ENCODE measurements at regions not wholly inside any gene's neighbourhood (a gene's known extent, or its start where the extent isn't known, plus 50 kb on each side); places are given as distances from the start of the nearest gene placed in this dataset.

DNA sequence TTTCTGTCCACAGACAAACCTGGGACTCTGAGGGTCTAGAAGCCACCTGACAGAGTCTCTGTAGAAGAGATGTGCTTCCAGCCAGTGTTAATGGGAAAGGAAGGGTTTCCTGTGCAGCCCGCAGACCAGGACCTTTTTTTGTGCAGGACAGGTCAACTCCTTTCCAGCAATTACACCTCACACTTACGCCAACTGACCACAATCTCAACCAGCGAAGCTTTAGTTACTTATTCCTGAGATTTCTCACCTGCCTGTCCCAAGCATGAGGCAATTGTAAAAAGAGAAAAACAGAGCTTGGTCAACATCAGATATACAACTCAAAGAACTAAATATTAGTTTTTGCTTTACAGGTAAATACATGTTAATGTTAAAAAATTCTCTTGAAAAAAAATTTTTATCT lies 393.8 kb upstream of the ID4 start:
- no peaks in the 10 kb centered on the region for H3K9me3 ChIP-seq (ENCODE audit: control insufficient read depth, low read length, poor library complexity, severe bottlenecking)
- no peaks in the 10 kb centered on the region for H3K27me3 Mint-ChIP-seq
- no peak overlapping the region for H3K4me3 Mint-ChIP-seq
- no peaks in the 10 kb centered on the region for H3K4me1 Mint-ChIP-seq
- DNase-seq (no peak), ATAC-seq (no peak)
- H3K27ac Mint-ChIP-seq = no peak overlapping the region
- no peaks in the 10 kb centered on the region for H3K36me3 Mint-ChIP-seq (ENCODE audit: low read depth)

DNA sequence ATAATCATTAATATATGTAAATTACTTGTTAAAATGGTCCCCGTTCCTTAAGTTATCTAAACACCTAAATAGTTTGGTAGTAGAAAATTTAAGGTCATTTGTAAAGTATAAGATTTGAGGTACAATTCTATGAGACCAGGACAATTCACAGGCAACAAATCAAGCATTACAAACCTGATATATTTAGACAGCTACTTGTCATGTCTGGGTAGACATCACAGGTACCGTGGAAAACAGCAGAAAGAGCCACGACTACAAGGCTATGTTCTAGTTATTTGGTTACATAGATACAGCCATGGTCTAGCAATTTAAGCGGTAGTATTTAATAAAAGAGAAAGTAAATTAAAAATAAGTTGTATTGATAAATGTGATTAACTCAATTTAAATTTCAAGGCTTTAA lies 393.1 kb upstream of the ID4 start:
- Mint-ChIP-seq H3K36me3 (ENCODE audit: low read depth) (no peaks in the 10 kb centered on the region), H3K4me3 (no peak overlapping the region), H3K4me1 (no peaks in the 10 kb centered on the region), H3K27me3 (no peaks in the 10 kb centered on the region), H3K27ac (no peak overlapping the region)
- H3K9me3 ChIP-seq (ENCODE audit: control insufficient read depth, low read length, poor library complexity, severe bottlenecking) = no peaks in the 10 kb centered on the region
- ATAC-seq (no peak), DNase-seq (no peak)

DNA sequence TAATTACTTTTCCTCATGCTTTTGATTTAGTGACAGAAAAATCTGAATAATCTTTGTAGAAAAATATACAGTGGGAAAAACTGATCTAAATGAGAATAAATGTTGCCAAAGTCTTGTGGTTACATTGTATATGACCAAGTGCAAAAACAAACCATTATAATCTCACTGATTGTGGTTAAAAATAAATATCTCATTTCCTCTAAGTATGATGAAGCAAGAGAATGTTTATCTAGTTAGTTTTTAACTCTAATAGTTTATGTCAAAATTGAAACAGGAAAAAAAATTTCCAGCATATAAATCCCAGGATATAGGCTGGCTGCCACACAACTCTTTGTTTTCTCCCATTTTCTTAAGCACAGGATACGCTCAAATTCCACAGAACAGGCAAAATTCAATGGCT lies 392.7 kb upstream of the ID4 start:
- no peaks in the 10 kb centered on the region for H3K9me3 ChIP-seq (ENCODE audit: control insufficient read depth, low read length, poor library complexity, severe bottlenecking)
- DNase-seq (no peak), ATAC-seq (no peak)
- Mint-ChIP-seq H3K27ac (no peak overlapping the region), H3K4me3 (no peak overlapping the region), H3K4me1 (no peaks in the 10 kb centered on the region), H3K27me3 (no peaks in the 10 kb centered on the region), H3K36me3 (ENCODE audit: low read depth) (no peaks in the 10 kb centered on the region)

DNA sequence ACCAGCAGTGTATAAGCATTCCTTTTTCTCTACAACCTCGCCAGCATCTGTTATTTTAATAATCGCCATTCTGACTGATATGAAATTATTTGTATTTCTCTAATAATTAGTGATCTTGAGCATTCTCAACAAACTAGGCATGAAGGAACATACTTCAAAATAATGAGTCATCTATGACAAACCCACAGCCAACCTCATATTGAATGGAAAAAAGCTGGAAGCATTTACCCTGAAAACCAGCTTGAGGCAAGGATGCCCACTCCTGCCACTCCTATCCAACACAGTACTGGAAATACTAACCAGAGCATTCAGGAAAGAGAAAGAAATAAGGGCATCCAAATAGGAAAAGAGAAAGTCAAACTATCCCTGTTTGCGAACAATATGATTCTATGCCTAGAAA lies 390.6 kb upstream of the ID4 start:
- ATAC-seq = no peak

DNA sequence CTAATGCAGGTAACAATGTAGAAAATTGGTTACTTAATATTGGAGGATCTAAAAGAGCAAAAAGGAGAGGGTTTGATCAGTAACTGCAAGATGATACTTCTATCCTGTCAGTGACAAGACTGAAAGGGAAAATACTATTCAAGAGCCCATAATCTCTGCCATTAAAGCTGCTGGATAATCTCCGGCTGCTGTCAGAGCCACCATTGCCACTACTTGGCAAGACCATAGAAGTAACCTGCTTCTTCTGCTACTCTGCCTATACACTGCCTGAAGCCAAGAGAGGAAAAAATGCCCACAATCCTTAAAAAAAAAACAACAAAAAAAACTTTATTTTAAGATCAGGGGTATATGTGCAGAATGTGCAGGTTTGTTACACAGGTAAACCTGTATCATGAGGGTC lies 386.5 kb upstream of the ID4 start:
- H3K27me3 Mint-ChIP-seq = no peaks in the 10 kb centered on the region
- H3K4me3 Mint-ChIP-seq = no peak overlapping the region
- no peaks in the 10 kb centered on the region for H3K36me3 Mint-ChIP-seq (ENCODE audit: low read depth)
- ATAC-seq (no peak), DNase-seq (no peak)
- H3K4me1 Mint-ChIP-seq = no peaks in the 10 kb centered on the region
- no peak overlapping the region for H3K27ac Mint-ChIP-seq
- H3K9me3 ChIP-seq (ENCODE audit: control insufficient read depth, low read length, poor library complexity, severe bottlenecking) = no peaks in the 10 kb centered on the region

More for the DNA sequence above, 390.6 kb upstream of the ID4 start:
- no peak overlapping the region for H3K27ac Mint-ChIP-seq
- H3K27me3 Mint-ChIP-seq = no peaks in the 10 kb centered on the region
- no peak for DNase-seq
- no peaks in the 10 kb centered on the region for H3K36me3 Mint-ChIP-seq (ENCODE audit: low read depth)
- no peaks in the 10 kb centered on the region for H3K4me1 Mint-ChIP-seq
- no peaks in the 10 kb centered on the region for H3K9me3 ChIP-seq (ENCODE audit: control insufficient read depth, low read length, poor library complexity, severe bottlenecking)
- no peak overlapping the region for H3K4me3 Mint-ChIP-seq

DNA sequence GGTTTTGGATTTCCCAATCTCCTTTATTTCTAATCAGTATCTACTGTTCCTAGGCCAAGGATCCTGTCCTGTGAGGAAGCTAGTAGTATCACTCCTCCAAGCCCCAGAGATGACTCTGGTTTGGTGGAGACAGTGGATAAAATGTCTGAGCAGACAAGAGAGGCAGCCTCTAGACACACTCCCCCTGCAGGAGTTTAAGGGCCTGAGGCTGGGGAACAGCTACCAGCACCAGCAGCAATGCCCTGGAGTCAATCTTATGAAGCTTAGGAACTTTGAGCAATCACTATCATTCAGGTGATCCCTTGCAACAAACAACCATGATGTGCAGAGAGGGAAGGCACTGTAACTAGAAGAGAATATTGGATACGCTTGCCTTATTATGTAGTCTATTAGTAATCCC lies 384.7 kb upstream of the ID4 start:
- DNase-seq (no peak), ATAC-seq (no peak)
- Mint-ChIP-seq H3K36me3 (ENCODE audit: low read depth) (no peaks in the 10 kb centered on the region), H3K4me1 (no peaks in the 10 kb centered on the region), H3K4me3 (no peak overlapping the region), H3K27ac (no peak overlapping the region), H3K27me3 (no peaks in the 10 kb centered on the region)
- no peaks in the 10 kb centered on the region for H3K9me3 ChIP-seq (ENCODE audit: control insufficient read depth, low read length, poor library complexity, severe bottlenecking)

DNA sequence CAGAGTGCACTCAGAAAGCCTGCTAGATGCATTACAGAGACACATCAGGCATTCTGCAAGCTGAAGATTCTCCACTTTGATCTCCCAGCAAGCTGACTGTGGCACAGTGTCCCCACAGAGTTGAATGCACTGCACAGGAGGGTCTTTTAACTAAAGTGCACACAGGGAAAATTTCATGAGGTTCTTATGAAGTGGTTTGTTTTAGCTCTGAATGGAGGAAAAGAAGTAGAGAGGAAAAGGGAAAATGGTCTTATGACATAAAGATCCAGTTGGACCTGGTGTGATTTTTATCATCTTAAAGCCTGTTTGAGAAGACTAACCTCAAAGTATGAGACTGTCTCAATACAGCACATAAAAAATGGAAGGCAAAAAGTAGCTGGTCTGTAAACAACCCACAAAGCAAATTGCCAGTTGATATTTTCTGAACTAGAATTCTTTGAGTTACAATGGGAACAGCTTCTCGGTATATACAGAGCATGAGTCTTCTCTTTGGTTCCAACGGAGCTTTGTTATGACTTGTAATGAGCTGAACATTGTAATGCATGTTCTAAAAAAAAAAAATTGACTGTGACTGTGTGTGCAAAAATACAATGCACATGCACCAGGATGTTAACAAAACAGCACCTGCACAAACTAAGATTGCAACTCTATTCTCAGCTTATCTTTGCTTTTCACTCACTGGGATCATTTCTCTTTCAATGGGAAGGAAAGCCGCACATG lies 383.0 kb upstream of the ID4 start:
- no peaks in the 10 kb centered on the region for H3K4me1 Mint-ChIP-seq
- no peaks in the 10 kb centered on the region for H3K9me3 ChIP-seq (ENCODE audit: control insufficient read depth, low read length, poor library complexity, severe bottlenecking)
- H3K27ac Mint-ChIP-seq = no peak overlapping the region
- ATAC-seq = no peak
- no peaks in the 10 kb centered on the region for H3K36me3 Mint-ChIP-seq (ENCODE audit: low read depth)
- H3K27me3 Mint-ChIP-seq = no peaks in the 10 kb centered on the region
- no peak for DNase-seq
- H3K4me3 Mint-ChIP-seq = no peak overlapping the region

DNA sequence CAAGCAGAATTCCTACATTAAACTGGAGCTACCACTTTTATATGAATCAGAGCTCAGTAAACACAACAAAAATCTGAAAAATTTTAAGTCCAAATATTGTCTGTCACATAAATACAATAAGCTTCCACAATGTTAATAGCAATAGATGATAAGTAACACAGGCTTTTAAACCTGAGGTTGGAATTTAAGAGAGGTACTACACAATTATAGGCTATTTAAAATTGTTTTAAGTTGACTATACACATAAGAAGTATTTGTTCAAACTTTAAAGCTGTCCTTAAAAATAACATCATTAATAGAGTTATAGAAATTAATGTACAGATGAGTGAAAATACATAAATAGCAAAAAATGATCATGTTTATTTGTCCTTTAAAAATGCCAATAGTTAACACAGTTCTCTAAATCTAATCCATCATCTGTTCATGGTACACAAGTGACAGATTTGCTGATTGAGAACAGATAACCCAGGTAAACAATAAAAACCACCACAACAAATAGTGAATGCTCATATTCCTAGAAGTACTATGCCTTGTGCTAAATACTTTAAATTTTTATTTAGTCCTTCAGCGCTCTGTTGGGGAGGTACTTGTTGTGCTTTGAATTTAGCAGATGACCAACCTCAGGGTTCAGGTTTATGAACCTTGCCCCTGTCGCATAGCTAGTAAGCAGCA lies 382.3 kb upstream of the ID4 start:
- ATAC-seq = no peak
- no peaks in the 10 kb centered on the region for H3K27me3 Mint-ChIP-seq
- H3K9me3 ChIP-seq (ENCODE audit: control insufficient read depth, low read length, poor library complexity, severe bottlenecking) = no peaks in the 10 kb centered on the region
- H3K4me3 Mint-ChIP-seq = no peak overlapping the region
- no peaks in the 10 kb centered on the region for H3K4me1 Mint-ChIP-seq
- no peak overlapping the region for H3K27ac Mint-ChIP-seq
- DNase-seq = no peak
- H3K36me3 Mint-ChIP-seq (ENCODE audit: low read depth) = no peaks in the 10 kb centered on the region

DNA sequence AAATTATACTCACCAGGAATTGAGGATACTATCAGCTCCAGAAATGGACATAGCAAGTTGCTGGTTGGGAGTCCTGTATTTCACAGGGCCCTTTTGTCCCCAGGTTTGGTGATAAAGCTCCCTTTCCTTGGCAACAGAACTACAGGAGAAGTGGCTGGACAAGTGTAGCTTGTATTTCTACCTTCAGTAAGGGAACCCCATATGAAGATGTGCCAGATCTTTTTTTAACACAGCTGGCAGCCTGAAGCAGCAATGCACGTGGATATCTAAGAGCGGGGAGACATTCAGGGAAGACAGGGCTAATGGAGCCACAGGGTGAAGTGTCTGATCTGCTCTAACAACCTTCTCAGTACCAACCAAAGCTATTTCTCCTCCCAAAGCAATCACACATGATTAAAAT lies 373.9 kb upstream of the ID4 start:
- Mint-ChIP-seq H3K4me1 (no peaks in the 10 kb centered on the region), H3K27me3 (no peaks in the 10 kb centered on the region), H3K4me3 (no peak overlapping the region), H3K27ac (no peak overlapping the region), H3K36me3 (ENCODE audit: low read depth) (no peaks in the 10 kb centered on the region)
- peaks cover 2% of the 10 kb centered on the region for H3K9me3 ChIP-seq (ENCODE audit: control insufficient read depth, low read length, poor library complexity, severe bottlenecking)
- DNase-seq = no peak
- no peak for ATAC-seq

DNA sequence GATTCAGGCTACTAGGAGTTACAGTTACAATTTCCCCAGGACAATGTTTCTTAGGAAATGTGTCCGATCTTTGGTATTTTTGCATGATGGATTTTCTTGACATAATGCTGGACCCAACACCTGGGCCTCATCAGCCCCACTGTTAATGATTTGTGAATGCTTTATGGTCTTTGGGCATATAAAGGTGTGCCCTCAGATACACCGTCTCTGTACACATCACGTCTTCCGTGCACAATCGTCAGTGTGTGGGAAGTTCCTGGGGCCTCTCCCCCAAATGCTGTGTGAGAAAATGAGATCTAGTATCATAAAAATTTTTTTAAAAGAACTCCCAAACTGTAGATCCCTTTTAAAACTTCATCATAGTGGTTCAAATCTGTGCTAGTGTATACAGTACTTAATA lies 373.2 kb upstream of the ID4 start:
- ATAC-seq = no peak
- no peak for DNase-seq
- Mint-ChIP-seq H3K36me3 (ENCODE audit: low read depth) (no peaks in the 10 kb centered on the region), H3K27ac (no peak overlapping the region), H3K4me3 (no peak overlapping the region), H3K27me3 (no peaks in the 10 kb centered on the region), H3K4me1 (no peaks in the 10 kb centered on the region)
- peaks cover 2% of the 10 kb centered on the region for H3K9me3 ChIP-seq (ENCODE audit: control insufficient read depth, low read length, poor library complexity, severe bottlenecking)

DNA sequence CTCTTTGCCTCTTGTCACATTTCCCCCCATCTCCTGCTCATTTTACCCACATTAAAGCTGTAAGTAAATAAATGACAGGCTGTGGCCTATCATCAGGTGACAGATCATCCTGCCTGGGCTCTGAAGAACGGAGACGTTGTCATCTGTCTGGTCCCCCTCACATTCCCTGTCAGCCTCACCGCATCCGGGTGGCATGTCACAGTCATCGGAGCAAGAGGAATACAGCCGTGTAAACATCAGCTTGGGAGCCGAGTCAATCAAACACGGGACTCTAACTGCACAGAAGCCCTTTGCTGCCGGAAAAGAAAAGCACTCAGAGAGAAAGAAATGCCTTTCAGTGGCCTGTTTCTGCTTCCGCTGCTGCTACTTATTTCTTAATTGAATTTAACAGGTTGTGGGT lies 371.9 kb upstream of the ID4 start:
- no peaks in the 10 kb centered on the region for H3K4me1 Mint-ChIP-seq
- DNase-seq (no peak), ATAC-seq (no peak)
- no peaks in the 10 kb centered on the region for H3K27me3 Mint-ChIP-seq
- no peaks in the 10 kb centered on the region for H3K36me3 Mint-ChIP-seq (ENCODE audit: low read depth)
- H3K4me3 Mint-ChIP-seq = no peak overlapping the region
- peaks cover 2% of the 10 kb centered on the region for H3K9me3 ChIP-seq (ENCODE audit: control insufficient read depth, low read length, poor library complexity, severe bottlenecking)
- no peak overlapping the region for H3K27ac Mint-ChIP-seq

DNA sequence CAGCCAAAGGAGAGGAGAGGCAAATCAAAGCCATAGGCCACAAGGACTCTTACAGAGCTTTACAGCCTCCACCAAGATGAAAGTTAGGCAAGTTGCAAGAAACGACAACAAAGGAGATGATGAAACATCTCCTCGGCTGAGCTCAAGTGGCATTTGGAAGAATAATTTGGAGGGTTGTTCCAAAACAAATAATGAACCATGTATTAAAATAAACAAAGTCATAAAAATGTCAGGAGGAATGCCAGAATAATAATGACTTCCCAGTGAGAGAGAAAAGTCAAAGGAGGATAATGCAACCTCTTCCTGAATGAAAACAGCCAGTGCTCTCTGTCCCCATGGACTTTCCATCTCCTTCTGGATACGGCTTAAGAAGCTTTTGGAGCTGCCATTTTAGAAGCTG lies 371.4 kb upstream of the ID4 start:
- no peak overlapping the region for H3K27ac Mint-ChIP-seq
- no peaks in the 10 kb centered on the region for H3K27me3 Mint-ChIP-seq
- DNase-seq = no peak
- no peaks in the 10 kb centered on the region for H3K36me3 Mint-ChIP-seq (ENCODE audit: low read depth)
- H3K9me3 ChIP-seq (ENCODE audit: control insufficient read depth, low read length, poor library complexity, severe bottlenecking) = peaks cover 2% of the 10 kb centered on the region
- ATAC-seq = no peak
- H3K4me1 Mint-ChIP-seq = no peaks in the 10 kb centered on the region
- no peak overlapping the region for H3K4me3 Mint-ChIP-seq

DNA sequence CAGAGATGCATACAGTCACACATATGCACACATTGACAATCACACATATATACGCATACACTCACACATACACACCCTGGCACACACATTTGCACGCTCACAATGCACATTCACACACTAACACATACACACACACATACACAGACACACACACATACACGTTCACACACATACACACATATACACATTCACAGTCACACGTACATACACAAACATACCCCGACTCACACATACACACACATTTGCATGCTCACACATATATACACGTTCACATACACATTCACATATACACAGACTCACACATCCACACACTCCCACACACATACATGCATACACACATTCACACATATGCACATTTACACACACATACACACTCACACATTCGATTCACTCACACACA lies 366.8 kb upstream of the ID4 start:
- no peak for DNase-seq
- no peak overlapping the region for H3K4me3 Mint-ChIP-seq
- ATAC-seq = no peak
- H3K9me3 ChIP-seq (ENCODE audit: control insufficient read depth, low read length, poor library complexity, severe bottlenecking) = no peaks in the 10 kb centered on the region
- H3K27me3 Mint-ChIP-seq = no peaks in the 10 kb centered on the region
- H3K4me1 Mint-ChIP-seq = no peaks in the 10 kb centered on the region
- H3K27ac Mint-ChIP-seq = no peak overlapping the region
- H3K36me3 Mint-ChIP-seq (ENCODE audit: low read depth) = no peaks in the 10 kb centered on the region

DNA sequence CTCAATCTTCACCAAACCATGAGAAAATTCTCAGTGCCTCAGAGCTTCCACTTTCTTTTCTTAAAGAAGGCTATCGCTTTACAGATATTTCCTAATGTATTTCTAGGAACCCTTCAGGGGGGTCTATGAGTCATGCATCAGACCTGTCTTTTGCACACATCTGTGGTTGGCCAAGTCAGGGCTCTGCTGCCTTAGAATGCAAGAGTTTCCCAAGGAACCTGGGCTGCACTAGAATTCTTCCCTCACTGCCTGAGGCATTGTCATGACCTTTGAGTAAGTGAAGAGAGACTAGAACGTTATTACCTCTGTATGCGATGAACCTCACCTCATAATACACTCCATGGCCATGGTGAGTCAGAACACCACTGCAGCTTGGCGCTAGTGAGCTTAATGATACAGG lies 365.0 kb upstream of the ID4 start:
- Mint-ChIP-seq H3K27me3 (no peaks in the 10 kb centered on the region), H3K36me3 (ENCODE audit: low read depth) (no peaks in the 10 kb centered on the region), H3K4me1 (no peaks in the 10 kb centered on the region), H3K4me3 (no peak overlapping the region), H3K27ac (no peak overlapping the region)
- no peak for DNase-seq
- no peaks in the 10 kb centered on the region for H3K9me3 ChIP-seq (ENCODE audit: control insufficient read depth, low read length, poor library complexity, severe bottlenecking)
- ATAC-seq = no peak
